Fibroblast of upper back skin (primary cell): ENCODE measurements at regions not wholly inside any gene's neighbourhood (a gene's known extent, or its start where the extent isn't known, plus 50 kb on each side); places are given as distances from the start of the nearest gene placed in this dataset.

ENCODE experiments used
- DNase-seq: peaks from one replicate; pipeline ENCODE4 v3.0.0-alpha.2; 2013

DNA sequence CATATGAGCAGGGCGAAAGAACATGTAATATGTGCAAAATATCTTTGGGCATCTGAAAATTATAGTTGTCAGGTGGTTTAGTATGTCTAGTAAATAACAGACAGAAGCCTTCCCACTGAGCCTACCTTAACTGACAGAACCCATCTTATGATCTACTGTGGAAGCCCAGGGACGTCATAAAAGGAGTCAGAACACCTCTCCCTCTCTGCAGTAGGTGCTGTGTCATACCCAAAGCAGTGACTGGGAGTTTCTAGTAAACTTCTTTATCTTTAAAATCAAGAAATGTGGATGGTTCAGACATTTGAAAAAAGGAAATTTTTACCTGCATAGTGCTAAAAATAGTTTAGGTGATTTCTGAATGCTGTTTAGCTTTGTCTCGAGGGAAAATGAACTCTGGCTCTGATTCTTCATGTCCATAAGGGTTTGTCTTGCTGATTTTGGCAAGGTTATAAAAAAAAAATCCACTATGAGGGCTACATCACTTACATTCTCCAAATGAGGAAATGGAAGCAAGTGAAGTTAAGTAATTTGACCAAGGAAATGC is 104.0 kb downstream of the NUDT12 start:
- DNase-seq, result no peak

DNA sequence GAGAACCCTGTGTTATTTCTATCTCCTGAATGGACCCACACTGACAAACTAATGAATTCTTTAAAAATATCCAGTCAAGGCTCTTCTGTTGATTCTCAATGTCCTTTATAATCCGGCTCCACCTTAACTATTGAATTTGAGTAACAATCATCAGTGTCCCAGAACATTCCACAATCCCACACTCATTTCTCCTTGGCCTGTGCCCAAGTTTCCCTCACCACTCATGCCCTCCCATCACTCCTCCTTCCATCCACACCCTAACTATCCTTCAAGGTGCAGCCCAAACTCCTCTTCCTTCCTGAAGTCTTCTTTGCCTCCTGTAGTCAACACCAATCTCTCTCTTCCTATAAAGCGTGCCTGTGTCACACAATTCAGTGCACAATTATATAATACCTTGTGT is 106.1 kb downstream of the NUDT12 start:
- no peak for DNase-seq

DNA sequence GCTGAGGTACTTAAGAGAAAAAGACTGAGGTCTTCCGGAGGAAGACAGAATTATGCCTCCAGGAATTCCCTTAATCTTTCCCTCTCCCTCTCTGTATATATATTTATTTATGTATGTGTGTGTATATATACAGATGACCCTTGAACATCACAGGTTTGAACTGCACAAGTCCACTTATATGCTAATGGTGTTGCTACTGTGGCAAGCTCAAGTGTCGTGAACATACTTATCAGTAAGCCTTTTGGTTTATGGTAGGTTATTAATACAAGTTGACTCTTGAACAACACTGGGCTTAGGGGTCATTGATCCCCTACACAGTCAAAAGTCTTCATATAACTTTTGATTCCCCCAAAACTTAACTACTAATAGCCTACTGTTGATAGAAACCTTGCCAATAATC is 106.8 kb downstream of the NUDT12 start:
- DNase-seq, result no peak

DNA sequence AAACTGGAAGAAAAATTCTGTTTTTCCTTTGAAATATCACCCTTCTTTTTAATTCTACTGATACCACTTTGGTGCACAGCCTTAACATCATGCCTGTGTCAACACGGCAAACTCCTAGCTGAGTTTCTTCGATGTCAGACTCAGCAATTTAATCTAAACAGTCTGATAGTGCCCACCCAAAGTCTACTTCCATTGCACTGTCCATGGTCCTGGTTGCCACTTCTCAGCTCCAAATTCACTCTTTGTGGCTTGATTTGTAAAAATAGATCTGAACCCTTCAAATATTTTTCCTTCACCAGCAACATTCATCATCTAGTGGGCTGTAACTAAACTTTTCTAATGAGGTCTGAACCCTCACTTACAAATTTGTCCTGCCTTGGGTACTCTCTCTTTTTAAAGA is 107.8 kb downstream of the NUDT12 start:
- DNase-seq, result no peak

DNA sequence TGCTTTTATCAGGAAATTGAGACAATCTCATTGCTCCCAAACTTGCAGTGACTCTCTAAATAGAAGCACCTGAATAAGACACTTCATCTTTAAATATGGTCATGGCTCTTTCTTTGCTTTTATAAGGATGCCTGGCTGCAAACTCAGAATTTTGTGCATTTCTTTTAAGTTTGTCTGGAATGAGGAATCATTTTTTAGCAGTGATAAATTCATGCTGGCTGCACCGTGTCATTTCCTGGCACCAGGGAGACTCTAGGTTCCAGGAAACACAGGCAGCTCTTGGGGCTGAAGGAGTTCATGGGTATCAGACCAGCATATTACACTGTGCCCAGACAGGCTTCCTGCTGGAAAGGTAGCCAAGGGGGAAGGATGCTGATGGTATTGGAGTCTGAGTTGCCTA is 109.9 kb downstream of the NUDT12 start:
- DNase-seq, result peak; percentile 74

DNA sequence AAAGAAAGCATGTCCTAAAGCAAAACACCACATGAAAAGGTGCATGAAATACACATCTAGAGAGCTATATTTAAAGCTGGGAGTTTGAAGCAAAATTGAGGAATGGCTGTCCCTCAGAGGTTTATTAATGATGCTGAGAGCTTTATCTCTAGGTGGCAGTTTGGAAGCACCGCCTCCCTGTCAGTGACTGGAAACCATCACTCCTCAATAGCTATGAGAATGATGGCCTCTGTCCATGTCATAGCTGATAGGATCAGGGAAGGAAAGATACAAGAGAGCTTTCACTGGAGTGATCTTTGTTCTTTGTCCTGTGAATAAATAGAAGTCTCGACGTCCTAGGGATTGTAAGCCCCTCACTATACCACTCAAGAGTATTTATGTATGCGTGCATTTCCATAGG is 110.5 kb downstream of the NUDT12 start:
- no peak for DNase-seq

DNA sequence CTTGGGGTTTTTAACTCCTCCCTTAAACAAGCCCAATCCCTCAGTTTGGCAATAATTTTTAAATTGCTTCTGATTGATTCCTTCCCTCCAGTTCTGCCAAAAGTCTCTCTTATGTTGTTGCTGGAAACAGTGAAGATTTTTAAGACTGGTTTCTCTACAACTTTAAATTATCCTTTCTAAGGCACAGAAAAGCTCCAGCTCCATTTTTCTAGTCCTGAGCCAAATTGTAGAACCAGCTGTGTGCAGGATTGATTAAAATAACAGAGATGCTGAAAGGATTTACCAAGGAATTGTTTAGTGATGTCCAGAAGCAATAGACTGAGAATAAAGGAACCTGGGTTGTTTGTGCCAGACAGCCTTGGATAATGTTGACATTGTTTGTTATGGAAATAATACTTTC is 111.3 kb downstream of the NUDT12 start:
- no peak for DNase-seq

DNA sequence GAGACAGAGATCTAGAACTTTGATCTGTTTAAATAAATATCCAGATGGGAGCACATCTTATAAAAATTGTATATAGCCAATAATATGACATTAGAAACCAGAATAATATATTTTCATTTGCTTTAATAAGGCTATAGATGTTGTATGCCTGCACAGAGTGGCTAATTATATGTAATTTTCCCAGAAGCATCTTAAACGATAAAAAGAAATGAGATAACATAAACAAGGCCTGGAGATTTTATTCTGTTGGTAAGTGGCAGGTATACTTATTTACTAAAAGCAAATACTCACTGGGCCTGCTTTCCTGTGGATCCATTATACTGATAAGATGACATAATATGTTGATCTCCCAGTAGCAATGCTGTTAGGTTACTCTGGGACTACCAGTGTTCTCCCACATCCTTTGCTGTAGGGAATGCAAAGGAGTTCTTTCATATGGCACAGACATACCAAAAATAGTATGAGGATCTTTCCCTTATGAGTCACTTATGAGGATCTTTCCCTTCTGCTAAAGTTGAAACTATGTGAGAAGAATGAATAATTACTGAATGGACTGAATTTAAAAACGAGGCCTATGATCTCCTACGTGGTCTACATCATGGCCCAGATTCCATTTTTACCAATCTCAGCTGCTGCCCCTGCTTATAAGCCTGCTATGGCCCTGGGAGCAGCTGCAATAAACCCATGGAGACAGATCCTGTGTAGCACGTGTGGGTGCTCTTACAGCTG is 112.1 kb downstream of the NUDT12 start:
- peak; percentile 94 for DNase-seq

DNA sequence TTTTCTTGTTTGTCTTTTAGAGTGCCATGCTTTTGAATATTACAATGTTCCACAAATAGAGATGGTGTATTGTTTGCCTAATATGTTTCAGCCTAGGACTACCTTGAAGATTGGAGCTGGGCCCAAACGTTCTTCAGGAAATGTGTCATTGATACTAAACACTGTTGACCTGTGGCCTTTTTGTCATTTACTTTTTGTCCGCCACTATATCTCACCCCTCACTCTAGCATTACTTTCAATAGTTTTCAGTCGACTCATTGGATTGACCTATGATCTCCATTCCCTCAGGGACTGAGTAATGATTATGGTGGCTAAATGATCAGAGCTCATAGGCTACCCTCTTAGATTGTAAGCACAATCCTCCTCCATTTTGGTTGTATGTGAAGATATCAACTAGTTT is 115.8 kb downstream of the NUDT12 start:
- no peak for DNase-seq

DNA sequence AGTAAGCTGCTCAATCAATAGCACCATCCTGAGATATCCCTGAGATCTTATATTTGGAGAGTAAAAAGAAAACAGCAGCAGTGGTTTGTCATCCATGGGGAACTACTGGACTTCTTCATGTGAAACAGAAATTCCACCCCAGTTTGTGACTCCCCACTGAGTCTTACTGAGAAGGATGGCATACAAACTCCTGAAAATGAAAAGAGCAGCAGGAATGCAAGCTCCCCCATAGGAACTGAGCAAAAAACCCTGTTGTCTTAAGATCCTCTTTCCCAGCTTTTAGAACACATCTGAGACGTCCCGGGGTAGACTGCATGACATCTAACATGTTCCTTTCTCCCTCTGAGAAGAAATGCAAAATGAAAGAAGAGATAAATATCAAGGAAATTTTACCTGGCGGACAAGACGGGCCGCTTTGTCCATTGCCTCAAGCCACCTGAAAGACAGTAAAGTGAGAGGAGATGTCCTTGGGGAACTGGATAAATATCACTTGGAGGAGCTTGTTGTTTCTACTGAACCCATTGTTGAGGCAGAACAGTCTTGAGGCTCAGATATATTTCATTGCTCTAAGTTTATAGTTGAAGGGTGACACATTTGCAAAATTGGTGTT is 117.1 kb downstream of the NUDT12 start:
- no peak for DNase-seq

DNA sequence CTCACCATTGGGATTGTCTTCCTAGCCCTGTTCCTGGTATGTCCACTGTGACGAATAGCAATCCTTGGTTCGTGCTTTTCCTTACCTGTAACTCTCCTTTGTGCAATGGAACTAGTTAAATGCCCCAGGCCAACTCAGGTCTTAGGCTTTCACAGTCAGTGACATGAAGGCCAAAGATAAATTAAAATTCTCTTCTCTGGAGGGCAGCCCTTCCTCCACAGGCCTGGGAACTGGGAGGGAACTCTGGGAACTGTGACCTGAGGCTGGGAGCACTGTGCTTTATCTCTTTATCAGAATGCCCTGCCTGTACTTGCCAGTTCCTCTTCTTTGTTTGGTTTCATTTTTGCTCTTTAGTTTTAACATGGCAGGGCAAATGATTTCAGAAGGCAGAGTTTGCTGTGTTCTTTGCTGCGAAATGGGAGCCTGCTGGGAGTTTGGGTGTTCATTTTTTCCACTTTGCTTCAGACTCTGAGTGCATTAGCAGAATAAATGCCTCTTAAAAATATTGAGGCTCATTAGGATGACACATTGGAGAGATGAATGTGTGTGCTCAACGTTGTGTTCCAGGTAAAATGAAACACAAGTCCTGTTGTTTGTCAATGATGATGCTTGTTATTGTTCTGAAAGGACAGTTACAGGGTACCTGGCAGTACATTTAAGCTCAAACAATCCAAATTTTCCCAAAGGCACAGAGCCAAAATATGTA is 118.1 kb downstream of the NUDT12 start:
- DNase-seq, result no peak

DNA sequence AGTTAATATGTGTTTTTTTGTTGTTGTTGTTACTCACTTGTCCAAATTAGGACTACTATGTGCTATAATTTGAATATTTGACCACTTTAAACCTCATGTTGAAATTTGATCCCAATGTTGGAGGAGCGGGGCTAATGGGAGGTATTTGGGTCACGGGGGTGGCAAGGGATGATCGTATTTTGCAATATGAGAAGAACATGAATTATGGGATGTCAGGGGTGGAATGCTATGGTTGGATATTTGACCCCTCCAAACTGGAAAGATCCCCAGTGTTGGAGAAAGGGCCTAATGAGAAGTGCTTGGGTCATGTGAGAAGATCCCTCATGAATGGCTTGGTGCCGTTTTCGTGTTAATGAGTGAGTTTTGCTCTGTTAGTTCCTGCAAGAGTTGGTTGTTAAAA is 119.8 kb downstream of the NUDT12 start:
- no peak for DNase-seq

DNA sequence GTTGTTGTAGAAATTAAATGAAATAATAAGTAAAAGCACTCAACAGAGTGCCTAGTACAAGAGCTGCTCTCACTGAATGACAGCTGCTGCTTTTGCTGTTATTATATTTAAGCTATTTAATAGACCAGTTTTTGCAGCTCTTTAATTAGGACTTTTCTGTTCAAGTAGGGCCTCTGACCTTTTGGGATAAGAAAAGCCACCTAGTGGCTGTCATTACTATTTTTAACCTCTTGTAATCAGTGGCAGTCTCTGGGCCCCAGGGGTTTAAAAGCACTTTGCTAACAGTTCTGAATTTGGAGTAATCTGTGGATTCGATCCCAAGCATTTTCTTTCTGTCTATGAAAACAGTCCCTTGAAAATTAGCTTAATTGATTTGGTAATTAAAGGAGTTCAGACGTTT is 121.1 kb downstream of the NUDT12 start:
- DNase-seq, result no peak

DNA sequence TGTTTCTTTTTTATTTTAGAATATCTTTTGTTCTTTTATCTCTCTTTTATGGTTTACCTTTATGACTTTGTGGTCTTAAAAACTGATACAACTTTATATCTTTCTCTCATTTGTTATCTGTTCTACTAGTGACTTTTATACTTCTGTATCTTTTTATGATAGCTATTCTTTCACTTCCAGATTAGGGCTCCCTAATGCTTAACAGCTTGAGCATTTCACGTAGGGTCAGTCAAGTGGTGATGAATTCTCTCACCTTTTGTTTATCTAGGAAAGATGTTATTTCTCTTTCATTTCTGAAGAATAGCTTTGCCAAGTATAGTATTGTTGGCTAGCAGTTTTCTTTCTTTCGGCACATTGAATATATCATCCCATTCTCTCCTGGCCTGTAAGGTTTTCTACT is 123.6 kb downstream of the NUDT12 start:
- DNase-seq, result no peak

DNA sequence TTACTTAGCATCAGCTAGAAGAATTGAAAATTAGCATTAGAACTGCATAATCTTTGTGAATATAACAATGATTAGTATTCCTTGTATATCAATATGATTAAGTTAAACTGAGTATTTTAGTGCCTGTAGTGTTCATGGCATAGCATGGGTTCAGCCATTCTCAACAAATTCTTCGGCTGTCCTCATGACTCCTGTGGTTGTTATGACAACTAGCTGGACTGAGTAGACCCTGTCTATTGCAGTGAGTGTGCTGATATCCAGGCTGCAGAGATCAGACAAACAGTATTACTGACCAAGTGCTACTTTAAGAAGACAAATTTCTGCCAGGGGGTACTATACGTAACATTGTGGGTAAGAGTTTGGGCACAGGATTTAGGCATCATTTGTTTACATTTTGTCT is 125.9 kb downstream of the NUDT12 start:
- no peak for DNase-seq

DNA sequence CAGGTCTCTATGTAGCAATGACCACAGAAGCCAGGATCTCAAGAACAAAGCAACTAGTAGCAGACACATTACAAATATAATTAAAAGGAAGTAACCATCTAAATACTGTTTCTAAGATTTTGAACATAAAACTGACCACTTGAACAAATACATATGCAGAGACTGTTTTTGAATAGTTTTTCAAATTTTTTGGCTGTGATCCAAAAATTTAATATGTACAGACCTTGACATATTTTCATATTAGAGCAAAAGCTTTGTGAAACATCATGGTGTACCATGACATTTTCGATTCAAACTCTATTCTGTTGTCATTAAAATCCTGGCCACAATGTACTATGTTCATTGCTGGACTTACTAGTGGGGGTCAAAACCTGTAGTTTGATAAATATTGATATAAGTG is 126.5 kb downstream of the NUDT12 start:
- DNase-seq, result no peak

DNA sequence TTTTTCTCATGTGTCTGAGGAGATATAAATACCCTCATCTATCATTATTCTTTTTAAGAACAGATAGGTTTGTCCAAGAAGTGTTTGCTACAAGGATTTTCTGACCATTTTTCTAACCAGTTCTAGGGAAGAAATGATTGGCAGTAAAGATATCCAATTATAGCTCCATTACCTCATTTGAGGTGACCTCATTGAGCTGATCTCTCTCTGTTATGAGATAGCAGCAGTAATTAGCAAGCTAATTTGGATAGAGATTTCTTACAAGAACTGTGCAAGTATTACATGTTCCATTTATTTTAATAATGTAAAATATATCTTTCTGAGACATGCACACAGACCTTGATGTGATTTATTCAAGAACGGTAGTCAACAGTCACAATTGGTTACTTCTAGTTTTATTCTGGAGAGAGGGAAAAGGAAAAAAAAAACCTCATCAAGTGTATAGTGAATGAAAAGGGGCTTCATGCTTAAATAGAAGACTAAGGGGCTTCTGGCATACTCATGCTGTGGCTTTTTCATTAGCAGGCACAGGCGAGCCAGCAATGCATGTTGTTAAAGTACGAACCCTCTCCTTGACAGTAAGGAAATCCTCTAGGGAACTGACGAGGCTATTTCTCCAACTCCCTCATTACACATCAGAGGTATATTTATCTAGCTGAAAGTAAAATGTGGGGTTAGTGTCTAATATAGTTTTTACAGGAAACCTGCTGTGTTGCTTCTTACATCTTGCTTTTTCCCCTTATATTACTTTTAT is 127.3 kb downstream of the NUDT12 start:
- DNase-seq, result peak; percentile 40

DNA sequence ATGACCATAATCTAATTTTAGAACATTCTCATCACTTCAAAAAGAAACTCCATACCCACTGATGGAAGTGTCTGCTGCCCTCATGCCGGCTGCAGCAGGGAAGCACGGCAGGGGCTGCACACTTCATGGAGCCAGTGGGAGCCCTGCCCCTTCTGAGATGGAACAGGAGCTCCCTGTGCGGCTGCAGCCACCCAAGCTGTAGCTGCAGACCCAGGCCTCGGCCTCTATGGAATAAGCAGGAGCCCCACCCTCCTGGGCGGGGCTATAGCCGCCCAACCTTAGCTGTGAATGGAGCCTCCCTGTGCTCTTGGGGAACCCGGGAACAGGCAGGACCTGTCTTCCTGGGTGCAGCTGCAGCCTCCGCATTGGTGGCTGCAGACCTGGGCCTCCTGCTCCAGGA is 128.5 kb downstream of the NUDT12 start:
- no peak for DNase-seq

DNA sequence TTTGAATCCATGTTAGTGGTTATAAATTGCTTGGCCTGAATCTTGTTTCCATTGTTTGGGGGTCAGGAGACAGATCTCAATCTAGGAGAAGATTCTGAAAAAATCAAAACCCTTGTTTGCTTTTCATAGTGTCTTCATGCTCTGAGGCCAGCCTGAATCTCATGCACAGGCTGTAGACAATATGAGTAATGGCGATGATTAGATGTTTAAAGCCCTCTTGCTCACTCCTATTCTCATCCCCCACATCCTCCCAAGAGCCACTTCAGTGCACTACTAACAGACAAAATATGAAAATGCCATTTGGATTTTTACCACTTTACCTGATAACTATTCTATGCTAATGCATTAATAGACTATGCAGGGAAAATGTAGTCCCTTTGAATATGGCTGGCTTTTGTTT is 129.4 kb downstream of the NUDT12 start:
- DNase-seq, result peak; percentile 71

DNA sequence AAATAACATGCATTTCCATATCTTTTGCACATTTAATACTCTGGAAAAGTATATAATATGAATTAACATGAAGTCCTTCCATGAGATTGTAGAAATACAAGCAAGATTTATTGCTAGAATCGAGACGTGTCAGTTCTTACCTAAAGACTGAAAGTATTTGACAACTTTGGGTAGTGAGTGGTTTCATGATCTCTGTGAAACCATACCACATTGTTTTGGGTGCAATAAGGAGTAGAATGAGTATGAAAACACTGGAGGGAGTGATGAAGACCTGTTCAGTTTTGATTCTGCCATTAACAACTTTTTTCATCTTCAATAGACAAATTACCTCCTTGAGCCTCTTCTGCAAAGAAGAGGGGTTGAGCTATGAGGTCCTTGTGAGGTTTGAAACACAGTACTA is 133.7 kb downstream of the NUDT12 start:
- no peak for DNase-seq

DNA sequence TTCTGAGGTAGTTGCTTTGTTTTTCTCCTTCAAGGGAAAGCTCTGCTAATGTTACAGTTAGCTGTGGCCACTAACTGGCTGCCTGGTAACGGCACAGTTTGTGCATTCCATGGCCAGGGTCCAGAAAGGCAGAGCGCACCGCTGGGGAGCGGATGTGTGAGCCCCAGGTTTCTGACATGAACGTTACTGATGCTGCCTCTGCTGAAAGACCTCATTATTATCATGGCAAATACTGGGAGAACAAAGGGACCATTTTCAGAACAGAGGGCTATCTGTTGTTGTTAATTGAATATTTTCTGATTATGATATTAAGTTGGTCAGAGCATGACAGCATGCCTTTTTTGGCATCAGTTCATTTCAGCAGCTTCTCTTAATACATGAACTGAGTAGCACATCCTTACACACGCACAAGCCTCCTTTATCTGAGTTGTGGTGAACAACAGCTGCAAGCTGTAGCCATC is 134.1 kb downstream of the NUDT12 start:
- peak; percentile 86 for DNase-seq

DNA sequence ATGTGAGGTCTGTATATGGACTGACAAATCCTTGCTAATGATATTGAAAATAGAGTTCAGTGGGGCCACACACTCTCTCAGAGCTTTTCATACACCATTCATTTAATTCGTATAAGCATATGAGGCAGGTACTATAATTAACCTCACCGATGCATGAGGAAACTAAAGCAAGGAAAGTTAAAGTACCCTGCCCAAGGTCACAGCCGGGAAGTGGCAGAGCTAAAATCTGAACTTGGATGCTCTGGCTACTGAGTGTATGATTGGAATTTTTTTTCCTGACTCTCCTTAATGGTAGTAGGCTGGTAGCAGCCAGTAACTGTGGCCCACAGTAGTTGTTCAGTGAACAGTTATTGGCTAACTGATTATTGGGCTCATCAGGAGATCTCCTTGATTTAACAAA is 135.3 kb downstream of the NUDT12 start:
- no peak for DNase-seq
